IMR-90 (cell line): ENCODE measurements at regions not wholly inside any gene's neighbourhood (a gene's known extent, or its start where the extent isn't known, plus 50 kb on each side); places are given as distances from the start of the nearest gene placed in this dataset.

Source experiments
- ATAC-seq: fragments of 200-7000 bp; cut with Tn5 transposase; 2 replicates; pipeline ENCODE4 v1.9.1; 2020; ENCODE audit warnings: low read depth, mild to moderate bottlenecking, moderate library complexity
- BruUV-seq: library from RNA; stranded (reverse); fragments of 400-500 nt; replicated peaks from 2 replicates; lab custom pipeline; 2021; lab: Mats Ljungman, UMichigan
- CTCF ChIA-PET: fragments of 300-600 bp; formaldehyde crosslinking; extraction: SDS; loops from one replicate; lab custom pipeline; 2021; ENCODE audit warnings: antibody characterized with exemption; lab: Yijun Ruan, JAX
- POLR2A ChIA-PET: fragments of 300-600 bp; sonication (Branson Sonifier 250); formaldehyde crosslinking; loops from one replicate; lab custom pipeline; 2022; ENCODE audit warnings: antibody characterized with exemption; ENCODE audit not compliant: unreplicated experiment; lab: Charles Lee
- DNase-seq: peaks from one replicate; pipeline ENCODE4 v3.0.0; 2013
- H2AFZ ChIP-seq: replicated peaks from 2 replicates; pipeline ENCODE3; 2013; ENCODE audit warnings: low read length, mild to moderate bottlenecking; ENCODE audit not compliant: poor library complexity
- H2AK5ac ChIP-seq: 2 replicates; pipeline ENCODE4 v1.6.1; 2013; ENCODE audit warnings: low read depth, low read length, inconsistent platforms
- H2AK9ac ChIP-seq: replicated peaks from 2 replicates; pipeline ENCODE3; 2013; ENCODE audit warnings: mild to moderate bottlenecking, low read depth, low read length, moderate library complexity; ENCODE audit not compliant: poor library complexity
- H2BK120ac ChIP-seq: 2 replicates; pipeline ENCODE4 v1.6.1; 2013; ENCODE audit warnings: low read depth, low read length, inconsistent platforms
- H2BK15ac ChIP-seq: 3 replicates; pipeline ENCODE4 v1.6.1; 2013; ENCODE audit warnings: low read depth, low read length, inconsistent platforms
- H2BK20ac ChIP-seq: 2 replicates; pipeline ENCODE4 v1.6.1; 2013; ENCODE audit warnings: low read depth, mild to moderate bottlenecking, inconsistent platforms, low read length, moderate library complexity
- H2BK5ac ChIP-seq: 2 replicates; pipeline ENCODE4 v1.6.1; 2013; ENCODE audit warnings: mild to moderate bottlenecking, low read depth, low read length, inconsistent platforms; ENCODE audit not compliant: poor library complexity, severe bottlenecking
- H3K14ac ChIP-seq: replicated peaks from 2 replicates; pipeline ENCODE4 v1.6.1; 2013; ENCODE audit warnings: low read depth, low read length, inconsistent platforms
- H3K18ac ChIP-seq: 2 replicates; pipeline ENCODE4 v1.6.1; 2013; ENCODE audit warnings: low read depth, low read length, control low read depth
- H3K23ac ChIP-seq: 2 replicates; pipeline ENCODE4 v1.6.1; 2013; ENCODE audit warnings: low read depth, low read length, inconsistent platforms
- H3K27ac ChIP-seq: 2 replicates; pipeline ENCODE4 v1.5.1; 2013; ENCODE audit warnings: mild to moderate bottlenecking, control low read depth, low read length; ENCODE audit not compliant: insufficient read depth
- H3K27me3 ChIP-seq: 2 replicates; pipeline ENCODE4 v1.6.1; 2013; ENCODE audit warnings: low read length; ENCODE audit not compliant: control insufficient read depth, insufficient read depth
- H3K36me3 ChIP-seq: 2 replicates; pipeline ENCODE4 v1.6.1; 2013; ENCODE audit warnings: low read length, mixed read lengths; ENCODE audit not compliant: control insufficient read depth, insufficient read depth
- H3K4ac ChIP-seq: 2 replicates; pipeline ENCODE4 v1.6.1; 2013; ENCODE audit warnings: low read depth, low read length, inconsistent platforms
- H3K4me1 ChIP-seq: 2 replicates; pipeline ENCODE4 v1.6.1; 2013; ENCODE audit warnings: low read length, mixed read lengths; ENCODE audit not compliant: control insufficient read depth, insufficient read depth
- H3K4me2 ChIP-seq: 2 replicates; pipeline ENCODE4 v1.6.1; 2013; ENCODE audit warnings: low read depth, mild to moderate bottlenecking, control low read depth, low read length, moderate library complexity
- H3K4me3 ChIP-seq: 2 replicates; pipeline ENCODE4 v1.5.1; 2013; ENCODE audit warnings: low read depth, mild to moderate bottlenecking, control low read depth, low read length, moderate library complexity; ENCODE audit not compliant: insufficient read depth
- H3K56ac ChIP-seq: 2 replicates; pipeline ENCODE4 v1.6.1; 2013; ENCODE audit warnings: low read length, inconsistent platforms; ENCODE audit not compliant: insufficient read depth; ENCODE audit errors: extremely low read depth
- H3K79me1 ChIP-seq, 2 experiments: 2 replicates each; pipeline ENCODE4 v1.6.1; 2013; ENCODE audit warnings: low read length in 2 of 2, inconsistent platforms in 1 of 2, low read depth in 1 of 2
- H3K9ac ChIP-seq: 2 replicates; pipeline ENCODE4 v1.6.1; 2013; ENCODE audit warnings: low read depth, low read length, control low read depth
- H3K9me1 ChIP-seq: 2 replicates; pipeline ENCODE4 v1.6.1; 2013; ENCODE audit warnings: low read length, inconsistent platforms; ENCODE audit not compliant: insufficient read depth
- H3K9me3 ChIP-seq: 2 replicates; pipeline ENCODE4 v1.6.1; 2013; ENCODE audit warnings: low read length; ENCODE audit not compliant: control insufficient read depth, insufficient read depth
- H4K20me1 ChIP-seq: 2 replicates; pipeline ENCODE4 v1.6.1; 2013; ENCODE audit warnings: low read length, inconsistent platforms; ENCODE audit not compliant: insufficient read depth
- H4K5ac ChIP-seq: 2 replicates; pipeline ENCODE4 v1.6.1; 2013; ENCODE audit warnings: mild to moderate bottlenecking, low read depth, low read length, control low read depth
- H4K8ac ChIP-seq, 2 experiments: 2 replicates each; pipeline ENCODE4 v1.6.1; 2013; ENCODE audit warnings: low read depth in 2 of 2, low read length in 2 of 2, control low read depth in 1 of 2, inconsistent platforms in 1 of 2
- H4K91ac ChIP-seq: 2 replicates; pipeline ENCODE4 v1.6.1; 2013; ENCODE audit warnings: low read depth, low read length, inconsistent platforms; ENCODE audit not compliant: insufficient read depth
- FOS ChIP-seq: fragments of 150-350 bp; IDR thresholded peaks from 2 replicates; pipeline ENCODE4 v1.6.1; 2016; ENCODE audit warnings: low read depth, low read length
- WGBS, 2 experiments: methylation state at CpG; one replicate each; pipeline versions ENCODE4 v1.1.5 to v1.1.7; 2013; ENCODE audit warnings: missing lambda C conversion rate in 2 of 2; ENCODE audit not compliant: insufficient read length in 1 of 2; ENCODE audit errors: extremely low coverage in 2 of 2; 5-methylcytosine and 5-hydroxymethylcytosine counted together
- dilution Hi-C: fragments of 300-500 bp; cut with HindIII; formaldehyde crosslinking; loops from one replicate; pipeline ENCODE4 v1.14.3; 2018; ENCODE audit warnings: low sequenced_read_pairs; ENCODE audit not compliant: unreplicated experiment
- in situ Hi-C: fragments of 300-500 bp; cut with MboI; formaldehyde crosslinking; loops from 3 replicates; pipeline ENCODE4 v1.14.3; 2019; ENCODE audit warnings: low sequenced_read_pairs, inconsistent platforms, mixed read lengths
- intact Hi-C: fragments of 100-400 bp; cut with micrococcal nuclease; formaldehyde crosslinking; loops from 2 replicates; pipeline ENCODE4 v1.10.0; 2022

GRCh38 chrX:20459410-20460350 is 193.0 kb upstream of the RPS6KA3 start:
- Histone ChIP-seq H3K79me1 (no peaks in the 10 kb centered on the region), H3K9me1 (no peaks in the 10 kb centered on the region), H3K14ac (no peak overlapping the region), H3K9ac (no peak overlapping the region), H3K23ac (no peak overlapping the region), H2AK5ac (no peak overlapping the region), H3K27me3 (no peaks in the 10 kb centered on the region; the same call in 1 of the 2 replicates), H2AFZ (no peak overlapping the region), H2BK15ac (no peak overlapping the region), H3K4me1 (0 out of 2 replicates have a peak, but pooled peaks cover 1% of the 10 kb centered on the region), H2BK5ac (no peak overlapping the region), H3K27ac (no peak overlapping the region), H4K5ac (no peak overlapping the region), H3K9me3 (no peaks in the 10 kb centered on the region), H2BK120ac (no peak overlapping the region), H2BK20ac (no peak overlapping the region), H3K56ac (no peak overlapping the region), H3K36me3 (no peaks in the 10 kb centered on the region), H3K4me3 (no peak overlapping the region), H3K18ac (no peak overlapping the region), H4K20me1 (no peaks in the 10 kb centered on the region), H3K4me2 (no peak overlapping the region), H2AK9ac (no peak overlapping the region), H4K91ac (no peak overlapping the region), H3K4ac (no peak overlapping the region), H4K8ac (no peak overlapping the region)
- 80% methylated on average over 1 of the region's 6 CpGs; no CpG with 5 or more reads in 1 of the 2 experiments for WGBS, 2 experiments
- in situ Hi-C loops (no loop called here), dilution Hi-C loops (no loop called here), intact Hi-C loops (no loop called here)
- ChIA-PET CTCF (interaction anchor here (0.5 kb wide), 1 partner anchor 20 kb away, joined by 3 read pairs; no protein-coding TSS in a partner anchor), POLR2A (no interaction called here)
- no peak for DNase-seq
- no peak for ATAC-seq
- no TSS peak for BruUV-seq
- no peak for TF ChIP-seq FOS
